ENCODE measurements at regions not wholly inside any gene's neighbourhood (a gene's known extent, or its start where the extent isn't known, plus 50 kb on each side); places are given as distances from the start of the nearest gene placed in this dataset.

DNA sequence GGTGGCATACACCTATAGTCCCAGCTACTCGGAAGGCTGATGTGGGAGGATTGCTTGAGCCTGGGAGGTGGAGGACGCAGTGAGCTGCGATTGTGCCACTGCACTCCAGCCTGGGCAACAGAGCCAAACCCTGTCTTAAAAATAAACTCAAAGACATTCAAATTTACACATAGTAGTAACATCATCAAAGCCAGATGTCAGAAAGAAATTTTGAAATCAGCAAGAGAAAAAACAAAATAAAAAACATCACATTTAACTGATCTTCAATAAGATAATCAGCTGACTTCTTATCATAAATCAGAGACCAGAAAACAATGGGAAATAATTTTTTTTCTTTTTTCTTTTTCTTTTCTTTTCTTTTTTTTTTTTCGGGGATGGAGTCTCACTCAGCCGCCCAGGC, 78.9 kb upstream of the ZCCHC13 start:
- TF ChIP-seq, protein P1, sequence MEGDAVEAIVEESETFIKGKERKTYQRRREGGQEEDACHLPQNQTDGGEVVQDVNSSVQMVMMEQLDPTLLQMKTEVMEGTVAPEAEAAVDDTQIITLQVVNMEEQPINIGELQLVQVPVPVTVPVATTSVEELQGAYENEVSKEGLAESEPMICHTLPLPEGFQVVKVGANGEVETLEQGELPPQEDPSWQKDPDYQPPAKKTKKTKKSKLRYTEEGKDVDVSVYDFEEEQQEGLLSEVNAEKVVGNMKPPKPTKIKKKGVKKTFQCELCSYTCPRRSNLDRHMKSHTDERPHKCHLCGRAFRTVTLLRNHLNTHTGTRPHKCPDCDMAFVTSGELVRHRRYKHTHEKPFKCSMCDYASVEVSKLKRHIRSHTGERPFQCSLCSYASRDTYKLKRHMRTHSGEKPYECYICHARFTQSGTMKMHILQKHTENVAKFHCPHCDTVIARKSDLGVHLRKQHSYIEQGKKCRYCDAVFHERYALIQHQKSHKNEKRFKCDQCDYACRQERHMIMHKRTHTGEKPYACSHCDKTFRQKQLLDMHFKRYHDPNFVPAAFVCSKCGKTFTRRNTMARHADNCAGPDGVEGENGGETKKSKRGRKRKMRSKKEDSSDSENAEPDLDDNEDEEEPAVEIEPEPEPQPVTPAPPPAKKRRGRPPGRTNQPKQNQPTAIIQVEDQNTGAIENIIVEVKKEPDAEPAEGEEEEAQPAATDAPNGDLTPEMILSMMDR (conservative IDR thresholded peaks at IDR 0.05; ENCODE audit: low read length) = no peak
- TF ChIP-seq EZH2phosphoT487 (IDR thresholded peaks at IDR 0.05; ENCODE audit: borderline replicate concordance, low read depth, low read length) = no peak
